Cardiac fibroblast (primary cell): ENCODE measurements at regions not wholly inside any gene's neighbourhood (a gene's known extent, or its start where the extent isn't known, plus 50 kb on each side); places are given as distances from the start of the nearest gene placed in this dataset.

Source experiments
- DNase-seq, 2 donors: peaks; one replicate each; pipeline versions ENCODE4 v3.0.0 to v3.0.0-alpha.2; 2010; ENCODE audit warnings: low read depth in 2 of 2
- H3K4me3 ChIP-seq, 2 donors: replicated peaks in 1 of 2; 1 replicate in 1 of 2; 2 replicates in 1 of 2; pipeline ENCODE4 v1.5.1; 2011; ENCODE audit warnings: low read depth in 2 of 2, low read length in 2 of 2, mild to moderate bottlenecking in 2 of 2, moderate library complexity in 1 of 2
- TF ChIP-seq, protein P1 (sequence below): IDR thresholded peaks from one replicate; pipeline ENCODE4 v1.5.1; 2011; ENCODE audit warnings: low read depth, mild to moderate bottlenecking, low read length, inconsistent platforms

- H3K4me3 ChIP-seq = no peak overlapping the region
- TF ChIP-seq, protein P1, sequence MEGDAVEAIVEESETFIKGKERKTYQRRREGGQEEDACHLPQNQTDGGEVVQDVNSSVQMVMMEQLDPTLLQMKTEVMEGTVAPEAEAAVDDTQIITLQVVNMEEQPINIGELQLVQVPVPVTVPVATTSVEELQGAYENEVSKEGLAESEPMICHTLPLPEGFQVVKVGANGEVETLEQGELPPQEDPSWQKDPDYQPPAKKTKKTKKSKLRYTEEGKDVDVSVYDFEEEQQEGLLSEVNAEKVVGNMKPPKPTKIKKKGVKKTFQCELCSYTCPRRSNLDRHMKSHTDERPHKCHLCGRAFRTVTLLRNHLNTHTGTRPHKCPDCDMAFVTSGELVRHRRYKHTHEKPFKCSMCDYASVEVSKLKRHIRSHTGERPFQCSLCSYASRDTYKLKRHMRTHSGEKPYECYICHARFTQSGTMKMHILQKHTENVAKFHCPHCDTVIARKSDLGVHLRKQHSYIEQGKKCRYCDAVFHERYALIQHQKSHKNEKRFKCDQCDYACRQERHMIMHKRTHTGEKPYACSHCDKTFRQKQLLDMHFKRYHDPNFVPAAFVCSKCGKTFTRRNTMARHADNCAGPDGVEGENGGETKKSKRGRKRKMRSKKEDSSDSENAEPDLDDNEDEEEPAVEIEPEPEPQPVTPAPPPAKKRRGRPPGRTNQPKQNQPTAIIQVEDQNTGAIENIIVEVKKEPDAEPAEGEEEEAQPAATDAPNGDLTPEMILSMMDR = no peak
- DNase-seq = no peak
Measured at GRCh38 chr9:120261419-120261818, 318.5 kb downstream of the CDK5RAP2 start.

DNA sequence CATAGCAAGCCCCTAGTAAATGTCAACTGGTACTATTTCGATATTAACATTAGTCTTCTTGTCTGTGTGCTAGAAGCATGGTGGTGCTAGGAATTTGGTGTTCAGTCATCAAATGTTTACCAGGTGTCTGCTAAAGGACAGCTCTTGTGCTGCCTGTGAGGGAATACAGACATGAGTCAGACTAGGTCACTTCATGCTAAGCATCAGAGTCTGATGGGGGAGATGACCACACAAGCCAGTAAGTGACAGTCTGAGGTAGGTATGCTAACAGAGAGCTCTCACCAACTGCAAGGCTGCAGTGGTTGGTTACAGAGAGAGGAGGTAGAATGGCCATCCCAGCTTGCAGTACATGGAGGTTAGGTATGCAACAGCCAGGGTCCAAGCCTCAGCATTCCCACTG lies 320.9 kb downstream of the CDK5RAP2 start:
- DNase-seq = no peak
- TF ChIP-seq, protein P1 = no peak
- H3K4me3 ChIP-seq = no peak overlapping the region

GRCh38 chr9:120258096-120258495 lies 321.9 kb downstream of the CDK5RAP2 start:
- no peak overlapping the region for H3K4me3 ChIP-seq
- TF ChIP-seq, protein P1 = no peak
- DNase-seq = no peak

GRCh38 chr9:120257483-120257882 lies 322.5 kb downstream of the CDK5RAP2 start:
- no peak for DNase-seq
- TF ChIP-seq, protein P1 = no peak
- H3K4me3 ChIP-seq = no peak overlapping the region

- no peak overlapping the region for H3K4me3 ChIP-seq
- TF ChIP-seq, protein P1 = no peak
- DNase-seq = no peak
Measured at GRCh38 chr9:120256146-120256545, 323.8 kb downstream of the CDK5RAP2 start.

DNA sequence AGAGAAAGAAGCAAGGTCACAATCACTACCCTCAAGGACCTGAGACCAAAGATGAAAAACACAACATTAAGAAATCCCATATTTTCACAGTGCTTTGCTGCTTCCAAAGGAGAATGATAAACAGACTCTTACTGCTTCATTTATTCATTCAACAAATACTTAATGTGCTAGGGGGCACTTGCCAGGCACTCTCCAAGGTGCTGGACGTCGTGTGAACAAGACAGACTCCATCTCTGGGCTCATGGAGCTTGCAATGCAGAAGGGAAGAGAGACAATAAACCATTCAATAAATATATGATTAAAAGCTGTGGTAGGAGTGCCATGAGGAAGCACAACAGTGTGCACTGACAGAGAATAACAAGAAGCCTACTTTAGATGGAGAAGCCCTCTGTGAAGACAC lies 327.7 kb downstream of the CDK5RAP2 start:
- TF ChIP-seq, protein P1 = no peak
- H3K4me3 ChIP-seq = no peak overlapping the region
- DNase-seq = no peak

- TF ChIP-seq, protein P1 = no peak
- DNase-seq = no peak
- no peak overlapping the region for H3K4me3 ChIP-seq
Measured at GRCh38 chr9:120242116-120242811, 337.7 kb downstream of the CDK5RAP2 start.
